Activated gamma-delta T cell (primary cell): ENCODE measurements at regions not wholly inside any gene's neighbourhood (a gene's known extent, or its start where the extent isn't known, plus 50 kb on each side); places are given as distances from the start of the nearest gene placed in this dataset.

Experiments
- DNase-seq: peaks from one replicate; lab custom pipeline; 2025; lab: John Stamatoyannopoulos, UW

DNA sequence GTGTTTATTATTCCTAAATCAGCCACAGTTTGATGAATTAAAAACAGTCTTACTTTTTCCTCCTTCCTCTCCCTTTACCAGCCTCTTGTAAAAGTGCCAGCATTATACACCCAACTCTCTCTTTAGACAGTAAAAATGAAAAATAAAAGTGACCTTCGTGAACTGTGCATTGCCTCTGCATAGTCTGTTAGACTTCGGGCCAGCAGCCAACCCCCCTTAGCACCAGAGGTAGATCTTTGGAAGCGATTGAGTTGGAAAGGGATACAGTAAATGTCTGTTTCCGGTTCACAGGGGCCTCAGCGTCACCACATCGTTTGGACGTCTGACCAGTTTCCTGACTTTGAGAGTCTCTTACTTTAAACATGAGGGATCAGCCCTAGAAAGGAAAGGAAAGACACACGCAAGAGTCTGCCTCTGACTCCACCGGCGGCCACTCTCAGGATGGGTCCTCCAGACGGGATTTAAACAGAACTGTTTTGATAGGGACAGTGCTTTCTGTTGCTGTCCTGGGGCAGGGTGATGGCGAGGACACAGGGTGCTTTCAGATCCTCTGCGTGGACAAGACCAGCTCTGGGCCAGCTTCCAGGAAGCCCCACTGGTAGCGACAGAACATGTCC lies 206.6 kb upstream of the PREP start:
- no peak for DNase-seq

DNA sequence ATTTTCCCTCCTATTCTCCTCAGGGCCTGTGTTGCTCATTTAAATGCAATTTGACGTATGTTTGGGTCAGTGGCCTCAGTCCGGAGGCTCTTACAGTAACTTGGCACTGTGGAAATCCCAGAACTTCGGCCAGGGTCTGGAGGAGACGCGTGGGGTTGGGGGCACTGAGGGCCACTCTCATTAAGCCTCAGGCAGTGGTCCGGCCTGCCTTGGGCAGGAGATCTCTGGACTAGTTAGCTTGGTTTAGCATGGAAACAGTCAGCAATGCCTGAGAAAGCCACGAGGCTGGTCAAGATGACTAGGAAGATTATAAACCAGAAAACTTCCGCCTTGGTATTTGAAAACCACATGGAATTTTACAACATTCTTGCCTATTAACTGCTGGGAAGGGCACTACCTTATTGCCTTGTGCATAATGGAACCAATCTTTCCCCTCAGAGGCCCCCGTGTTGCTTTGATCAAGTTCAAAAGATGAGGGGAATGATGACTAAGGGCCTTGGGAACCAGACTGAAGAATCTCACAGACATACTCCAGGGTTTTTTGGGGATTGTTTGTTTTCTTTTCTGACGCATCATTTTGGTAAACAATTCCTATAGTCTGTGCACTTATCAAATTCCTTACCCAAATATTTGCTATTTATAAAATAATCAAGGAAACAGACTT lies 206.0 kb upstream of the PREP start:
- no peak for DNase-seq

DNA sequence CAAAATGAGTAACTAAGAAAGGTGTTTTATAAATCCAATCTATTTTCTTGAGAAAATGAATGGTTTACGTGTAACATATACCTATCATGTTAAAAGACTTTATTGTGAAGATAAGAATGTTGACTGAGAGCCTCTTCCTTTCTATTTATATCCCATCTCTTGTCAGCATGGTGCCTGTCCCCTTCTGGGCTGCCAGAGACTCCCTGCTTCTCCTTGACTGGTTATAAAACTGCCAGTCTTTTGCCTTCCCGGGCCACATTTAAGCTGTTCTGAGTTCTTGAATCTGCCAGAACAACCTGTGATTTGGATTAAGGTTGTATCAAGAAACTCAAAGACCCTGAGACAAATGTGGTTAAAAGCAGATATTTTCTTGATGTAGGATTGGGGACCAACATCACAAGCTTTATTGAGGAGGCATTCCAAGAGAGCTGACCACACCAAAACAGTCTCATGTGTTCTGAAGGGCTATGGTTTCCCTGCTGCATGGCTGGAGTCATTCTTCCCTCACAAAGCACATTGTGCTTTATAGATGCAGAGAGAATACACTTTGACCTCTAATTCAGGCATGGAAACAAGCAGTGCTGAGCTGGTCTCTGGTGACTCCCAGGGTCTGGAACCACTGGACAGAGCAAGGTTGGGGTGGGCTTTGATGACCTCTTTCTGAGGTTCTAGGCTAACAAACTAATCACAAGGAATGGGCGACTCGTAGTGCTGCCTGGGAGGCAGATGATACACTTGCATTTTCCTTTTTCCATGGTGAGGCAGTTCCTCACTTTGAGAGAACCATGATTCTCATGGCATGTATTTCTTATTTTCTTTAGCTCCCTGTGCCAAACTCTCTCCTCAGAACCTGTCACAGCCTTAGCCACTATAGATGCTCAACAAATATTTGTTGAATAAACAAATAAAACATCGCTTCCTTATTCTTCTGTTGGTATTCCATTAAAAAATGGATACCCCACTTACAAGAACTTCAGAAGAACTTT lies 205.0 kb upstream of the PREP start:
- no peak for DNase-seq

GRCh38 chr6:105606831-105607463 lies 204.1 kb upstream of the PREP start:
- no peak for DNase-seq

DNA sequence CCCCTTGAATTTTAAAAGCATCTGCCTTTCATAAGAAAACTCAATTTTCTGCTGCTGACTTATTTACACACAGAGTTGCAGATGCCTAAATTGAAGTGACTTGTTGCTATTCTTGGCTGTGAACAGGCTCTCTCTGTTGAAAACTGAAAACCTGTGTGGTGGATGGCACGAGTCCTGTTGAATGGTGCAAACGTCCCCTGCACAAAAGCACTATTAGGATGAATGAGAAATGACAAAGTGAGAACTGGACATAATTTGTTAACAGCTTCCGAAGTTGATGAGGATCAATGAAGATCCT lies 201.7 kb upstream of the PREP start:
- no peak for DNase-seq

DNA sequence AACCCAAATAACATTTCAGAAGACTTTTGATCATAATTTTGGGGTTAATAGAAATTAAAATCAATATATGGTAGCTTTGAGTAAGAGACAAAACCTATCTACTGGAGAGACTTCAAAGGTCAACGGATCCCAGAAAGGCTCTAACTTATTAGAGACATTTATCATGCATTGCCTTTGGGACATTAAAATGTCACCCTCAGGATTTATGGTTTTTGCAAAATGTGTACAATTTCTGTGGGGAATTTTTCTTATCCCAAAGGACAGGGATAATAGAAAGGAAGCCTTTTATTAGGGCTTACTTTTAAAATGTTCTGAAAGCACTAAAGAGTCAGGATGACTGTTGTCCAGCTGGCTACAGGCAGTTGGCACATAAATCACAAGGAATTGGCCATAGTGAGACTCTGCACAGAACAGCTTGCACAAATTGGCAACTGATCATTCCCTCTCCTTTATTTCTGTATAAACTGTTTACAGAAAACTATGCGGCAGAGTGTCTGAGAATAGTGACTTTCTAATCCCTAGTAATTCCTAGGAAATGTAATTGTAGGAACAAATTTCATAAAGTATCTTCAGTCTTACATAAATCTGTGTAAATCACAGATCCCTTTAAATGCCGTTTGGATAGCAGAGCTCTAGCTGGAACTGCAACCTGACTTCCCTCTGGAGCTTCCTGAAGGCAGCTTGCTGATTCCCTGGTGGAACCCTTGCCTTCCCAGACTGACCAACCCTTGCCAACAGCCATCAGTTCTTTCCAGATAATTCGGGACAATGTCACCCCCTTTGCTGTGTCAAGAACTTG lies 201.1 kb upstream of the PREP start:
- no peak for DNase-seq

DNA sequence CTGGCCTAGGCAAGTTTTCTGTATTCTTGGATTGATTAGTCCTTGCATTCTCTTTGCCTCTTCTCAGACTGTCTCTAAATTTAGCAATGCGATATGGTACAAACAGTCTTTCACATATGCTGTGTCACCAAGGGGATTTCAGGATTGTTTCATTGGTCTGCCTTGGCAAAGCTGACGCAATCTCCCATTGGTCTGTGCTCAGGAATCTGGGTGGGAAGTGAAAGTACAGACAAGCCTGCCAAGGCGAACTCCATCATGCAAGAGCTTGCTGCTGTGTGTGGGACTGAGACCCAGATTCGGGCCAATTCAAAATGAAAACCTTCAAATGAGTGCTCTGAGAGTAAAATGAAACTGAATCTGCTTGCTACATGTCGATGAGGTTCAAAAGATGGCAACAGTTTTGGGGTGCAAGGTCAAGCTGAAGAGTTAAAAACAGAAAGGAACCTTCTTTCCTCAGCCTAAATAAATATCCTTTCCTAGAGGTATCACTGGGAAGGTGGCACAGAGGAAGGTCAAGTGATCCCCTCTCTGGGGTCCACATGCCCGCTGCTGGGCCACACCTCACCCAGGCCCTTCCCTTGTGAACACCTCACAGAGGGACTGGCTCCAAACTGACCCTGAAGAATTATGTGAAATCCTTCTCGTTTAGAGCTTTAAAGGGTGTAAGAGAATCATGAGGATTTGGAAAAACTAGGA lies 198.8 kb upstream of the PREP start:
- no peak for DNase-seq

DNA sequence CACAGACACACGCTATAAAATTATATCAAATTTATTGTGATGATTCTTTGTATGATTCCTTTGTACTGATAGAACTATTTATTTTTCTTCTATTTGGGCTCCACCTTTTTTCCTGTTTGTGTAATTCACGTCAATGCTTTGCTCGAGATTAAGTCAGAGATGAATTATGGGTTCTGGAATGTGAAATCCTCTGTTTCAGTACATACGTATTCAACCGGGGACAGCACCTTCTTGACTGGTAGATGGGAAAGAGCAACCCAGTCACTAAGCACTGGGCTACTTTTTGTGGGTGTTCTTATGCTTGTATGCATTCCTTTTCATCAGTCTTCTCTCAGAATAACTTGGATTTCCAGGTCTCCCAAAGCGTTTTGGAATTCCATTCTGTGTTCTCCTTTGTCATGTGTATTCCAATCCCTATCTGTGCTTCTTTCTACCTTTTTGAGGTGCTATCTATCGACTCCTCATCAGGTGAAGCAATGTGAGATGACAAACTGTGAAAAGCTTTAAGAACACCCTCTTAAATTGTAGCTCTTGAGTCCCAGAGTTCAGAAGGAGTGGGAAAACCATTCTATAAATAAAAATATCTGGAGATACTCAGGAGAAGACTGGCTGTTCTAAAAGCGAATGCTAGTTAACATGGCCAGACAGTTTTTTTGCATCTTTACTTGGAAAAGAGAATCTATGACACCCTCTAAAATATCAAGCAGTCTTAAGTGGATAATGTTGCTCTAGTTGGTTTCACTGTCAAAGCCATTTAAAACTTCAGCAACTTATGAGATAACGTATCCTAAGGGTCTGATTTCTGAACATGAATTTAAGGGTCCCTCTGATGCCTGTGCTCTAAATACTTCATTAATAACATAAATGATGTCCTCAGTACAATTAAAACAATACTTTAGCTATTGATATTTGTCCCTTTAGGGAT lies 197.7 kb upstream of the PREP start:
- DNase-seq, result no peak

GRCh38 chr6:105598264-105598663 lies 195.4 kb upstream of the PREP start:
- DNase-seq, result no peak

DNA sequence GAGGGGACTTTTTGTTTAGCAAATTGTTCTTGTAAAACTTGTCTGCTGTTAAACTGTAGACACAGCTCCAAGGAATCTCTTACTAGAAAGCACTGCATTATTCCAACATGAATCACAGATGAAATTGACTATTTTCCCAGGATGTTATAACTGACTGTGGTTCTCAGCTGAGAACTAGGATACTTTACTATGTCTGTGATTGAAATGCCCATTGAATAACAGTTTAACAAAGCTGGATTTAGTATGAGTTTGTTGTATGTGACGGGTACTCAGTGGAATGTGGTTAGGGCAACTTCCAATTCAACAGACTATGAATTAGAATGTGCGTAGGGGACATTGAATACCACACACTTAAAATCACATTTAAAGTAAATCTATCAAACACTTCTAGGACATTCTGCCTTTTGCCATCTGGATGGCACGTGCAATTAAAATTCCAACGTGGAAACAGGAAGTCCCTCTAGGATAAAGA lies 193.4 kb upstream of the PREP start:
- no peak for DNase-seq

- no peak for DNase-seq
Observed at GRCh38 chr6:105595829-105596228, 192.9 kb upstream of the PREP start.

GRCh38 chr6:105594821-105595220 lies 191.9 kb upstream of the PREP start:
- DNase-seq, result no peak

DNA sequence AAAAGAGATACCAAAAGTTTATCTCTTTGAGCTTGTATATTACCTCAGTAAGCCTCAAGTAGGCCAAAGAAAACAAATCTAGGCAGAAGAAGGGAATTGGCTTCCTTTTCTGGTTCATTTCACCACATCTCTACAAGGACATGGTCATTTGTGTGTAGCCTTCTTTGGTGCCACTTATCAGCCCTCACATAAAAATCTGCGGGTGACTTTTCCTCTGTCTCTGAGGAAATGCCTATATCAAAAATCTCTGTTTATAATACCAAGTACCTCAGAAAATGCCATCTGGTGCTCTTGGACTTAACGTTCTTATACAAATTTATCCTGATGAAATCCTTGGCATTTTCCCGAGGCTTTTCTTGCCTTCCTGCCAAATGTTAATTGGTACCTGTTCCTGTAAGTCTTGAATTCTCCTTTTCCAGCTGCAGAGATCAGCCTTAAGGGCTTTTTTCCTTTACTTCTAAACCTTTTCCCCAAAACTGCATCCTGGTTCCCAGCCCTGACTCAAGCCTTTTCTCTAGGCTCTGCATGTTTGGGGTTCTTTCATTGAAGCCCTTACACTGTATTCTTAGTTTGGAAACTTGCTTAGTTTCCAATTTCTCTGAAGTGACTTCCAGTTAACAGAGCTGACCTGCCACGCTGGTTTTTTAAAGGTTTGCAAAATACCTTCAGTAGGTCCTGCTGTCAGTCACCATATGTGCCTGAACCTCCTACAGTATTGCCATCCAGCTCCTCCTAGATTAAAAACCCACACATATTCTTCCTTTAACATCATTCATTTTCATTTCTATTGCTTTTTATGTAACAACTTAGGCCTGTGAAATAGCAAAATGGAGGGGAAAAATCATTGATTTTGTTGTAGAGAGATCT lies 191.2 kb upstream of the PREP start:
- DNase-seq, result no peak

- DNase-seq, result no peak
Observed at GRCh38 chr6:105593056-105593690, 190.3 kb upstream of the PREP start.

DNA sequence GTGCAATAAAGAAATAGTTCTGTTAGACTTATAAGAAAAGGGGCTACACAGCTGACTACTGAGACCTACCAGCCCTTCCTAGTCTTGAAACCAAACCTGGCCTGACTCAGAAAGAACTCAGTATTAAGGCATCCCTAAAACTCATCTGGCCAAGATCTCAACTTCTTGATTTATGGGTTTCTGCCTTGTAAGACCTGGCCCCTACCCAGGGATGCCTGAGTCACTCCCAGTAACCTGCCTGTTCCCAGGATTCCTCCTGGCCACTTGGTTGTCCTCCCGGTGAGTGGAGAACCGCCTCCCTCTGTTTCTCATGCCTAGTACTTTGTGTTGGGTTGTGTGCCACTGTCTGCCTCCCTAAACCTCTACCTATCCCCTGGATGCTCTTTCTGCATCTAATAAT lies 189.4 kb upstream of the PREP start:
- DNase-seq, result no peak

- no peak for DNase-seq
Observed at GRCh38 chr6:105591053-105591452, 188.2 kb upstream of the PREP start.

DNA sequence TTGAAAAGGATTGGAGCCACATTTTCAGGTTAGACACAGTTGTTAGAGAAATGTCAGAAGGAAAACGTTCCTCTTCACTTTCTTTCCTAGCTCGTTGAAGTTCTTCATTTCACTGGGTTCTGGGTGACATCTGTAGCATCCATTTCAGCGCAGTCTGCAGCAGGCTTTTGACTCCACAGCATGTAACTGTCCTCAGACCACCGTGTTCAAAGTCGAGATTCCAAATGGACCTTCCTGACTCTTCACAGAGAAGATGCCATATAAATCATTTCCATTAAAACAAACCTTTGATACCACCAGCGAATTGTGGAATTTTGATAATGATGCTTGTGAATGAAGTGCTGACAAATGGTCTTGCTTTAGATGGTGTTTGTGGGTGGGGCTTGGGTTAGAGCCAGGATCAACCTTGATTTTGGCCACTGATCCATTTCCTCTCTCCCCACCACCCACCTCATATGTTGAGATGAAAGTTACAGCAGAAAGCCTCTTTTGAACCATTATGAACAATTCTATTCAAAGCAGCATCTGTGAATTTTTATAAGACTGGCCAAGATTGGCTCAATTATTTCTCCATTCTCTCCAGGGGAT lies 185.3 kb upstream of the PREP start:
- no peak for DNase-seq
